AG09319 (cell line): ENCODE measurements at regions not wholly inside any gene's neighbourhood (a gene's known extent, or its start where the extent isn't known, plus 50 kb on each side); places are given as distances from the start of the nearest gene placed in this dataset.

Source experiments
- DNase-seq: peaks from one replicate; pipeline ENCODE4 v3.0.0-alpha.2; 2010; ENCODE audit warnings: low read depth; ENCODE audit errors: extremely low read depth
- CTCF ChIP-seq: IDR thresholded peaks from 2 replicates; pipeline ENCODE4 v1.5.1; 2011; ENCODE audit warnings: low read depth, mild to moderate bottlenecking, inconsistent platforms, low read length, moderate library complexity

- TF ChIP-seq CTCF, result no peak
- no peak for DNase-seq
These were observed 61.9 kb upstream of the NR2F2 start for GRCh38 chr15:96268442-96269204.

- DNase-seq, result no peak
- no peak for TF ChIP-seq CTCF
These were observed 59.8 kb upstream of the NR2F2 start for GRCh38 chr15:96270581-96271172.

GRCh38 chr15:96272427-96272826 lies 58.1 kb upstream of the NR2F2 start:
- no peak for DNase-seq
- no peak for TF ChIP-seq CTCF

- DNase-seq, result no peak
- TF ChIP-seq CTCF, result no peak
These were observed 57.0 kb upstream of the NR2F2 start for GRCh38 chr15:96273317-96274086.

GRCh38 chr15:96274087-96274440 lies 56.4 kb upstream of the NR2F2 start:
- no peak for TF ChIP-seq CTCF

GRCh38 chr15:96274698-96275097 lies 55.8 kb upstream of the NR2F2 start:
- no peak for TF ChIP-seq CTCF
- DNase-seq, result no peak

More at GRCh38 chr15:96274087-96274440, 56.4 kb upstream of the NR2F2 start:
- no peak for DNase-seq
